Effector CD4-positive, alpha-beta T cell (primary cell): ENCODE measurements at regions not wholly inside any gene's neighbourhood (a gene's known extent, or its start where the extent isn't known, plus 50 kb on each side); places are given as distances from the start of the nearest gene placed in this dataset.
"Not testable (repeated sequence)": the region's sequence is repeated elsewhere in the genome, so short reads cannot be mapped to it uniquely, and the experiment has no call there.

Source experiments
- DNase-seq: peaks from one replicate; pipeline ENCODE4 v3.0.0-alpha.2; 2020

GRCh38 chr11:11715075-11715474 lies 93.3 kb upstream of the GALNT18 start:
- not testable (repeated sequence) for DNase-seq

DNA sequence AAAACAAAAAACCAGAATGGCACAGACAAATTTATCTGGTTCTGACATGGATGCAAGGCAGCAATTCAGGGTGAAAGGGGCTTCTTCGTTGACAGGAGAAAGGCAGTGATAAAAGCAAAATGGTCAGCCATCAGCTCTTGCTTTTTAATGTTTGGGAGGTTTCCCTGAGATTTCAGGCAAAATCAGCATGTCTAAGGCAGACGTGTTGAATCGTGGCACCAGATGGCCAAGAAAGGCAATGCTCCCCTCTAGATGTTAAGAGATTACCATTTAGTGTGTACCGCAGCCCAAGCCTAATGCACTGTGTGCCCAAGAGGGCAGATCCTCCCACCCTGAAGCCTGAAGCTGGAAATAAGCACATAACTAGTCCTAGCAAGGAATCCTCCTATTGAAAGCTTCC lies 88.8 kb upstream of the GALNT18 start:
- DNase-seq: no peak

DNA sequence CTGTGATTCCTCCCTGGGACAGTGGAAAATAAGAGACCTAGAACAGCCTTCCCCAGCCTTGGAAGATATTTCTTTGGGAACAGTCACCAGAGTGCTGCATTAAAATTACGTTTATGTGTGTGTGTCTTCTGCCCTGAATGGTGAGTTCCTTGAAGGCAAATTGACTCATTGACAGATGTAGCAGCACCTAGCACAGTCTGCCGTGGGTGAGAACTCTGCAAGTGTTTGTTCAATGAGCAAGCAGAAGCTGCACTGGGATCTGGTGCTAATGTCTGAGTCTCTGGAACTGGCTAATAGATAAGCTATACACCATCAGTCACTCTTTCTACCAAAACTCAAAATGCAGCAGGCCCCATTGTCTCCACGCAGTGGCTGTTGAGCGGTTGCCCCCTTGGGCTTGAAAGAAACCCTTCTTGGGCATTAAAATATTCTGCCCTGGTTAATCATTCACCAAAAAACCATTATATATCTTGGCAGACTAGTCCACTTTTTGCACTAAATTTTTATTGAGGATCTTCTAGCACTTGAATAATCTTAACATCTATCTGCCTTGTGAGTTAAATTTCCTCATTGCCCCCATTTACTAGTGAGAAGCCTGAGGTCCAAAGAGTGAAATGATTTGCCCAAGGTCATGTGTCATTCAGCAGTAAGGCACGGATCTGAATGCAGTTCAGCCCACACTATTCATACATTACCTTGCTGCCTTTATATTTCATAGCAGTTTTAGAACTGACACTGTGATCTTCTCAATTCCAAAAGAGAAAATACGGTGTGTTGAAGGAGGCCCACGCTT lies 87.8 kb upstream of the GALNT18 start:
- no peak for DNase-seq

GRCh38 chr11:11708256-11708655 lies 86.5 kb upstream of the GALNT18 start:
- DNase-seq: no peak

DNA sequence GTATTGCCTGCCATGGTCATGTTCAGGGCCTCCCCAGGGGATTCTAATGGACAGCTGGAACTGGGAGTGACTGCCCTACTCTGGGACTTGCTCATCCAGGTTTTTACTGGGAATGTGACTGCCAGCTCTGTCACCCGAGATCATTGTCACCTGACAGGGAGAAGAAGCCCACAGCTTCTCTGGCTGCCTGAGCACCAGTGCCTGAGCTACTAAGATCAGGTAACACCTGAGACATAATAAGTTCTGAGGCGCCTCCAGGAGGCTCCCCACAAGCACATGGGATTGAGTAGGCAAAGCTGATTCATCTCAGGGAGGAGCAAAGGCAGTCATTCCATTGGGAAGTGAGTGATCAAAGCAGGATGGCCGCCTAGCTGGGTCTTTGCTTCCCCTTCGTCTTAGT lies 84.2 kb upstream of the GALNT18 start:
- no peak for DNase-seq

GRCh38 chr11:11703885-11704284 lies 82.1 kb upstream of the GALNT18 start:
- DNase-seq: no peak

DNA sequence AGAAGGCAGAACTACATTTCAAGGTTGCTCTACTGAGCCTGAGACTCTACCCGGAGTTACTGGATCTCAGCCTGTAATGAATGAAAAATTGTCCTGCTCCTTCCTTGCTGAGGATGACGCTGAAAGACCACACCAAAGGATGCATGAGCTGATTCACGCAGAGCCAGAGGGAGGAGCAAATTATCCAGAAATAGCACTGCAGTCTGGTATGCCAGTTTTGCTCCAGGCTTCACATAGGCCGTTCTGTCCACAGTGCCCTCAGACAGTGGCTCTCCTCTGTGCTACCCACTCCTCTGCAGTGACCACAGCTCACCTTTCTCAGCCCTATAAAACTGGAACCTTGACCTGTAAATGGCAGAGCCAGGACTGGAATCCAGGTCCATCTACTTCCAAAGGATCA lies 79.3 kb upstream of the GALNT18 start:
- no peak for DNase-seq

DNA sequence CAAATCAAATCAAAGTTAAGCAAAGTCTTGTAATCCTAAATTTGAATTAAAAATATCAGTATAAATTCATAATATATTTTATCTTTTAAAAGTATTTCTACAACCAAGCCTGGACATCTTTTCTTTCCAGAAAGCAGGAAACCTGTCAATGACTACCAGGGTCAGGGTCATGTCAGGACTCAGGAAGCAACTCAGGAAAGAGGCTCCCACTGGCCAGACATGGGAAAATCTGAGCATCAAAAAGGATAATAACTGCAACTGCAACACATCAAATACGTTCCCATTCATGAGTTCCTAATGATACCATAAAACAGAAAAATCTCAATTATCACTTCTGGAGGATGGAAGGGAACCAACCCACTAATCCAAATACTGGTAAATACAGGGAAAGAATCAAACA lies 76.0 kb upstream of the GALNT18 start:
- DNase-seq: no peak

GRCh38 chr11:11691296-11692151 lies 69.7 kb upstream of the GALNT18 start:
- no peak for DNase-seq

- DNase-seq: no peak
Observed at GRCh38 chr11:11681536-11681935, 59.7 kb upstream of the GALNT18 start.

DNA sequence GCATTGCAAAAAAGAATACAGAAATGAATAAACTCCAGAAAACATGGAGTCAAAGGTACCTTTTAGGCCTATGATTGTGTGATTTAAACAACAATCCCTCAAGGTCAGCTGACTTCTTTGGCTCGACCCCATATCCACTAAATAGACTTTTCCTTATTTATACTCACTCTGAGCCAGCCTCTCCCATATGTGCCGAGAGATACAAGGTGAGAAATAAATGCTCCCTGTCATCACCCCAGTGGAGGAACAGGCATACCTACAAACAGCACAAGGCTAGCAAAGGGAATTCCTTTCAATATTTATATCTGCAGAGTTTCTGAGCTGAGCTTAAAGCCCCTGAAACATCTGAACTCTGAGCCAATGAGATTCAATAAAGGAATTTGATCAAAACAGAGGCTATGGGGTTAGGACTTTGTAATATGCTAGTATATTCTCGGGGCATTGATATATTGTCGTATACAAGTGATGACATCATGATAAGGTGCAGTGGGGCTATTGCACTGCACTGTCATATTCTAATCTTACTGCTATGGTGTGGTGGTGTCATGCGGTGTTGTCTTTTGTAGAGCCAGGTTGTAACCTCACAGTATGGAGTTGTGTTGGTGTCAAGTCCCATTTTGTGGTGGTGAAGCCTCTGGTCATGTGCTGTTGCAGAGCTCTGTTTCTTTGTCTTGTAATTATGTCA lies 56.0 kb upstream of the GALNT18 start:
- no peak for DNase-seq

DNA sequence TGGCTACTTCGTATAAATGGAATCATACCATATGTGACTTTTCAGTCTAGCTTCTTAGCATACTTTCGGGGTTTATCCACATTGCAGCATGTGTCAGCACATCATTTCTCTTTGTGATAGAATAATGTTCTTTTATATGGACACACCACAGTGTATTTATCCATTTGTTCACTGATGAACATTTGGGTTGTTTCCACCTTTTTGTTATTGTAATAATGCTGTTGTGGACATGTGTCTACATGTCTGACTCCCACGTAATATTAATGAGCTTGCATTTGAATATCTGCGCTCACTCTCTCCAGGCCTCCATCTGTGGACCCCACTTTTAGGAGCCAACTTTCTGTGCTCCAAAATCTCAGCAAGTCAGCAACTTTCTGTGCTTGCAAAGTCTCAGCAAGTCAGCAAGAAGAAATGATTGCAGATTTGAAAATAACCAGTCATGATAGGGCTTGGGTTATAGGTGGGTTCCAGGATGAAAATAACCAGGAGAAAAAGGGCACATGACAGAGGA lies 53.9 kb upstream of the GALNT18 start:
- no peak for DNase-seq

DNA sequence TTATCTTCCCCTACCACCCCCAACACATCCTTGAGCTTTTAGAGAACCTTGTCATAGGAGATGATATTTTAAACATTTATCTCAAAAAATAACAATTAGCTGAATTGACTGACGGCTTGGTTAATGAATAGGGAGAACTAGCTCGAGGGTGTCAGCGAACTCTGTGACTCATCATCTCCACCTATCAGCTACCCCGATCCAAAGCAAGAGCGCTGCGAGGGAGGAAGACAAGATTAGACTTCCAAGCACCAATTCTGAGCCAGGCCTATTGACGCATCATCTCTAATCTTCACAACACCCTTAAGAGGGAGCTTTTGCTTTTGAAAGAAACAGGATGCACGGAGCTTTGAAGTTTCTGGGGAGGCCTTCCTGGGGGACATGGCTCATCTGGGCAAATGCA lies 51.0 kb upstream of the GALNT18 start:
- no peak for DNase-seq

DNA sequence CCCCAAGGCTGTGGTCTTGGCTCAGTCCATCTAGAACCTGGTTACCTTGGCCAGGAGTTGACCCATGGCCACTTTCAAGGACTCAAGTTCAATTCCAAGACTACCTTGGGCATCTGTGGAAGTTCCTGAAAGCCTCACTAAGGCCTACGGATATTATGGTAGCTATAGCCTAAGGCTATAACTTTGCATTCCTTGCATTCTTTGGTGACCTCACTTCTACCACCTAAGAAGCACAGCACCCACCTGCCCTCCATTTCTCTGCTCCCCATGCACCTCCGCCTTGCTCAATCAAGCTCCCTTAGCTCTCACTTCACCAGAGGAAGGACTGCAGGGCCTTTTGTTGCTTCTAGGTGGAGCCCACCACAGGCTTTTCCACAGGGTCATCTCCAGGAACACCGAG lies 50.3 kb upstream of the GALNT18 start:
- no peak for DNase-seq
